Superior temporal gyrus (tissue), 1 donor: ENCODE measurements at regions not wholly inside any gene's neighbourhood (a gene's known extent, or its start where the extent isn't known, plus 50 kb on each side); places are given as distances from the start of the nearest gene placed in this dataset.
"Not testable (repeated sequence)": the region's sequence is repeated elsewhere in the genome, so short reads cannot be mapped to it uniquely, and the experiment has no call there.

Source experiments
- DNase-seq: peaks from one replicate; pipeline ENCODE4 v3.0.0-alpha.2; 2016; ENCODE audit errors: extremely low spot score

DNA sequence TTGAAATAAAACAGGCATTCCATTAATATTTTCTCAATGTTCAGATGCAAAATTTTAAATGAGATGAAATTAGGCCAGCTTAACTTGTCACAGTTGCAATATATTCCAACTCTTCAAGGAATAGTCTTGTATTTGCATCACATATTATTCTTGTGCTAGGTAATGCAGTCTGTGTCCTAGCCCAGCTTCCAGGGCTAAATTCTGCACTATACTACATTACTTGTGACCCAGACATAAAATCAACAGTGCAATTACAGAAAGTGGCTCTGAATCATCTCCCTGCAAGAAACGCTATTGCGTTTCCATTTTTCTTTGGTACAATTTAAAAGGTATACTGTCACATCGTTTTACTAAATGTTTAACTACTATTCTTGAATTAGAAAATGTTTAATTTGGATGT, 399.2 kb downstream of the TENT5A start:
- DNase-seq, result no peak

GRCh38 chr6:81344026-81344425, 408.5 kb downstream of the TENT5A start:
- not testable (repeated sequence) for DNase-seq

DNA sequence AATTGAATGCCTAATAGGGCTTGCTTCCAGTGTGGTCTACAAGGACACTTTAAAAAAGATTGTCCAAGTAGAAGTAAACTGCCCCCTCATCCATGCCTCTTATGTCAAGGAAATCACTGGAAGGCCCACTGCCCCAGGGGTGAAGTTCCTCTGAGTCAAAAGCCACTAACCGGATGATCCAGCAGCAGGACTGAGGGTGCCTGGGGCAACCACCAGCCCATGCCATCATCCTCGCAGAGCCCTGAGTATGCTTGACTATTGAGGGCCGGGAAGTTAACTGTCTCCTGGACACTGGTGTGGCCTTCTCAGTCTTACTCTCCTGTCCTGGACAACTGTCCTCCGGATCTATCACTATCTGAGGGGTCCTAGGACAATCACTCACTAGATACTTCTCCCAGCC, 411.5 kb downstream of the TENT5A start:
- no peak for DNase-seq

GRCh38 chr6:81331526-81331925, 421.0 kb downstream of the TENT5A start:
- no peak for DNase-seq

DNA sequence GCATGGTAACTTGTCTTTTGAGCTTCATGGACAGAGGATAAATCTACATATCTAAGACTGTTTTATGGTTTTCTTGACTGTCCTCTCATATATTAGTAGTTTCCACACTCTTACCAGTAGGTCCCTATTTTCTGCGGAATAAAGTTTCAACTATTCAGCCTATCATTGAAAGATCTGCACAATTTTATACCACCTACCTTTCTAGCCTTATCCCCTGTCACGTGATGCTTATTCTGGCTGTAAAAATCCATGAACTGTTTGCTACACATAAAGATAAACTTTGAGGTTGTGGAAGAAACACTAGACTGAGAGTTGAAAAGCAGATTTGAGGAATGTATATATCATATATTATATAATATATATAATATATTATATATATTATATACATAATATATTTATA, 423.8 kb downstream of the TENT5A start:
- no peak for DNase-seq

DNA sequence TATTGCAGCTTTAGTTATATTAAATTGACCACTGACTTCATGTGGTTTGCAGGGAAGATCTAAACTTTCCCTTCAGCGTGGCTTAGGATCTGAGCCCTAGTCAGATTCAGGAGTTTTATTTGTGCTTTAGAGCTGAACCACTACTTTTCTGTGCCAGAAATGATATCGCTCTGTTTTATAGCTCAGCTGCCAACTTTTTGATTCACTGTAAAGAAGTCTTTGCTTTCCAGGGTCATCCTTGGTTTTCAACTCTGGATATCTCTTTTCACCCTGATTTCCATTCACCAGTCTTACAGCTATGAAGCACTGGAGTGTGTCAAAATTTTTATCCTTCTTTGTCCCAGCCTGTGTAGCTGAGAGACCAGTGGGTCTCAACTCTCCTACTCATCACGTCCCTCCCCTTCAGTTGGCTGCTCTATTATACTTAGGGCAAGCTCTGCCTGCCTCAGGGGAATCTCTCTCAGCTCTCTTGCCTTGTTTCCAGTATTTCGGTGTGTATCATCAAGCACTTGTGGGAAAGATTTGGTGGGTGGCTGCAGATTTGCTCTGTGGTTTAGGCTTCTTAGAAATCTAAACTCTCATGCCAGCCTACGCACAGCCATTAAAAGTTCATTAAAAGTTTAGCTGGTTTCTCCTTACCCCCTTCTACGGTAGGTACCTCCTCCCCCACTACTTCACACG, 425.5 kb downstream of the TENT5A start:
- DNase-seq, result no peak

GRCh38 chr6:81309811-81310210, 442.7 kb downstream of the TENT5A start:
- DNase-seq, result no peak

DNA sequence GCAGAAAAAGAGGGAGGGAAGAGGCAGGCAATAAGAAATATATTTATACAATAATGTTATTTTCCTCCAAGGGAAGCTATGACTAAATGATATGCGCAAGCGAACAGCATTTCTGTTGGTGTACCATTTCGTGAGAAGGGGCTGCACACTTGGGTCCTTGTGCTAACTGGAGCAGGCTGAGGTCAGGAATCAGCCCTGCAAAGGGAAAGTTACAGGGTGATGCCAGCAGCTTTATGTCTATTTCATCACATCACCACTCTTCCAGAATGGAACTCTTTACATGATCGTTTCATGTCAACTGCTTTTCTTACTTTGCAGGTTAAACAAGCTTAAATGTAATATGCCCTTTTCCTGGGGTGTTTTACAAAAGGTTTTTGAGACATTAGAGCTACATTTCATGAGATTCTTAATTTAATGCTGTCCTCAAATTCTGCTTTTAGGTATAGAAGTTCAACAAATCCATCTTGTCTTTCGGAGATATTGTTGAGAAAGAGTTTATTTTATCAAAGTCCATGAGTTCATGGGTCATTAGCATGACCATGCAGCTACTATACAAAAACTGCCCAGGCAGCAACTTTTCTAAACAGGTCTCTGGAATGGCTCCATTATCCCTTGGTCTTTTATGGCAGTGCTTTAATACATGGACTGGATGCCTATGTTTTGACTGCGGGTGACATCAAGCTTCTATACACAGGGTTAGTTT, 443.8 kb downstream of the TENT5A start:
- no peak for DNase-seq

DNA sequence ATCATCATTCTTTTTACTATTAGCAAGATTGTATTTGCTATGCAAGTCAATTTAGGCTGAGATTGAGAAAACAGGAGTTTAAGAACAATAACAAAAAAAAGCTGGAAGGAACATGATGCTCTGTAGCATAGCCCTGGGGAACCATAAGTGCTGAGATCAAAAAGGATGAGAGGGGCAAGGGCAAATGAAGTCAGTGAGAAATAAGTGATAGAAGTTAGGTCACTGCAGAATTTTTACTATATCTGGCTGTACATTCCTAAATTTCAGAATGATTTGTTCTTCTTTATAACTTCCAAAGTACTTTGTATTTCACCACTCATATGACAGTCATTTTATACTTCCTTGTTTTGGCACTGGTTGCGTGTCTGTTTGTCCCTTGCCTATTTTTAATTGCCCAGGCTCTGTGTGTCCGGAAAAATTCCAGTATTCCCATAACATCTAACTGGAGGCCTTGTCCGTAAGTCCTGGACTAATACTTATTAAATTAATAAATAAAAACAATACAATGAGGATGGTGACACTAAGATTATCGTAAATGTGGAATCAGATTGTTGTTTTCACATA, 444.7 kb downstream of the TENT5A start:
- DNase-seq, result no peak

GRCh38 chr6:81304466-81304865, 448.0 kb downstream of the TENT5A start:
- no peak for DNase-seq

DNA sequence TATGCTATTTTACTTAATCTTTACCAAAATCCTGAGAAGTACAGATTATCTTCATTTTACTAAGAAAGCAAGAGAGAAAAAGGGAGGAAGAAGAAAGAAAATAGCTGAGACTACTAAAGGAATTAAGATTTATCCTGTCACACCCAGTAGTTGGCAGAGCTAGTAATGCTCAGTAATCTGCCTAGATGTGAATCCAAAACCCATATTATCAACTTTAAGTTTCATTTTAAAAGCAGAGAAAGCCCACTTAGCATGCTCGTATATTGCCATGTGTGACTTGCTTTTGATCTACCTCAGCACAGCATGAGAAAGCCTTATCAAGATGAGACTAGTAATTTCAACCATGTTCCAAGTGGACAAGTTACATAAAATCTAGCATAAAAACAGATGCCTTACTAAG, 451.5 kb downstream of the TENT5A start:
- no peak for DNase-seq

DNA sequence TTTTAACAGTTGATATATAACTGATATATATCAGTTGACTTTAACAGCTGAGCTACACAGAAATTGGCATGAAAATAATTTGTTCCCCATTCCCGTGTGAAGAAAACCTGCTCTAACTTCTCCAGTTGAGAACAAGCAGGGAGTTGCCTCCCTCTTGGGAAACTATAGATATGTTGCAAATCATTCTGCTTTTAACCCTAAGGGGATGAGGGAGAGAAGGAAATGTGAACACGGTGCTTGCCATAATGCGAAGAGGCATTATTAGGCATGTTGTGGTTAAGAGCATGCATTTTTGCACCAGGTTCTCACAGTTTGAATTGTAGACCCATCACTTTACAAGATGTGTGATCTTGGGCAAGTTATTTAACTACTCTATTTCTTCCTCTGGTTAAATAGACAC, 453.7 kb downstream of the TENT5A start:
- no peak for DNase-seq

DNA sequence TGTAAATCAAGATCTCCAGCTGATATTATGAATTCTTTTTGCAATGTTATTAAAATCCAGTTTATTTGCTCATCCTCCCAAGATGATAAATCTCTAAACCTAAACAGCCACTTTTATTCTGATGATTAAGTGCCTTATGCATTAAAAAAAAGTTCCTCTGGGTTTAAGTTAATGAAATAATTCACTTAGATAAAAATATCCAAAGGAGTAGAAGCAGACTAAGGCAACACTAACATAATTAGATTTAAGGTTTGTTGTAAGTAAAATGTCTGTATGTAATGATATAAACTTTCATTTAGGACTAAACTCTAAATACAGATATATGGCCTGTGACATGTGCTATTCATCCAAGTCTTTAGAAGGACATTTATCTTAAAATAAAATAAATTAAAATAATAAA, 457.2 kb downstream of the TENT5A start:
- DNase-seq, result no peak

GRCh38 chr6:81293896-81294295, 458.6 kb downstream of the TENT5A start:
- no peak for DNase-seq

DNA sequence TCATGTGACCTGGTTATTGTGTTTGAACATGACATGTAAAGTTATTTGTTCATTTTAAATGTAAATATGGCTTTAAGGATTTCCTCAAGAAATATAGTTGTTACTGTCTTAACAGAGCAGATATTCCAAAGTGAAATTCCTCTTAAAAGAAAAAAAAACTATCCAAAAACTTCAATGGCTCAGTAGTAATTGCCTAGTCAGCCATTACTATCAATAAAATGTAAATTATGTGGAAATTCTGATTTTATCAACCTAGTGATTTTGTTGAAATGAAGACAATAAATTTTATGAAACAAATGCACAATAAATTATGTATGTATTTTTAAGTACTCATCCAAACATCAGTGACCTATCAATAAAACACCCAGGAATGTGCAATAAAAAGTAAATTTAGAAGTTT, 463.3 kb downstream of the TENT5A start:
- DNase-seq, result no peak

DNA sequence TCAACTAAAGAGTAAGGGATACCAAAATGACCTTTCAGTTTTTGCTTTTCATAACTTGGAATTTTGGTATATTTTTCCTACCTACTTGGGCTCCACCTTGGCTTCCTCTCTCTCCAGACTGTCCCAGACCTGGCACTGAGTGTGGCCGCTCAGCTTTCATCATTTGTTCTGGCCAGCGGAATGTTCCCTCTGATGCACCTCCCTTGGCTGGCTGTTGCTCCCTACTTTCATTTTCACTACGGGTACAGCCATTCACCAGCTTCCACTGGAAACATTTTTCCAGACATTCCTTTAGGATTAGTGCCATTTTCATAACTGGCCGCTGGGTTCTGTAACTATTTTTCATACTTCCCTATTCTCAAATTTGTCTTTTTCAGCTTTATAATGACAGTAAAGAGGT, 487.4 kb downstream of the TENT5A start:
- no peak for DNase-seq

- no peak for DNase-seq
Measured at GRCh38 chr6:81263531-81264168, 488.8 kb downstream of the TENT5A start.

DNA sequence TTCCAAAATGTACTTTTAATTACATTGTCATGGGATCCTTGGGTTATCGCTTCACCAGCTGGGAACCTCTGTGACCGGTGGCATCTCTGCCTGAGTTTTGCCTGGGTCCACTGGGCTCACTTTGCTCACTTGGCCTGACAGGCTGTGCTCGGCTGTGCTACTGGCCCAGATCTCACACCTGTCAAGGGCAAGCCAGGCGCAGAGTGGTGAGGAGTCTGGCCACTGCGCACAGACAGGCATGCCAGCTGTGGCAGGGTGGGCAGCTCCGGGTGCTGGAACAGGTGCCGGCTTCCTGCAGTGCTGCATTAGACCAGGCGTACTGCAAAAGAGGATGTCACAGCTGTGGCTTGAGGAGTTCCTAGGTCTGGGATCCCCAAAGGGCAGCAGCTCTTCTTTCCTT, 489.8 kb downstream of the TENT5A start:
- DNase-seq, result no peak

- DNase-seq, result not testable (repeated sequence)
Measured at GRCh38 chr6:81256223-81256622, 496.3 kb downstream of the TENT5A start.

- no peak for DNase-seq
Measured at GRCh38 chr6:81253821-81254220, 498.7 kb downstream of the TENT5A start.

DNA sequence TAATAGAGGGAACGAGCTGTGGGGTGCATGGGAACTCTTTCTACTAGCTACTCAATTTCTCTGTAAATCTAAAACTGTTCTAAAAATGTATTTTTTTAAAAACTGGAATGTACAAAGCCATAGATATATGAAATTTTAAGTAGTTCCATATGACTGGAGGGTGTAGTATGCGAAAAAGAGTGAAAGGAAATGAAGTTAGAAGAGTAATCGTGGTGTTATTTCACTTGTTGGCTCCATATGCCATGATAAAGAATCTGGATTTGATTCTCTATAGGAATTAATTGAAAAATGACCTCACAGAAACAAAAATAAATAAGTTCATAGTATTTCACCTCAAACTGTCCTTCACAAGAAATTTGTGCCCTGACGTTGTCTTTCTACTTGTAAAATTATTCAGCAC, 500.2 kb downstream of the TENT5A start:
- DNase-seq, result no peak

DNA sequence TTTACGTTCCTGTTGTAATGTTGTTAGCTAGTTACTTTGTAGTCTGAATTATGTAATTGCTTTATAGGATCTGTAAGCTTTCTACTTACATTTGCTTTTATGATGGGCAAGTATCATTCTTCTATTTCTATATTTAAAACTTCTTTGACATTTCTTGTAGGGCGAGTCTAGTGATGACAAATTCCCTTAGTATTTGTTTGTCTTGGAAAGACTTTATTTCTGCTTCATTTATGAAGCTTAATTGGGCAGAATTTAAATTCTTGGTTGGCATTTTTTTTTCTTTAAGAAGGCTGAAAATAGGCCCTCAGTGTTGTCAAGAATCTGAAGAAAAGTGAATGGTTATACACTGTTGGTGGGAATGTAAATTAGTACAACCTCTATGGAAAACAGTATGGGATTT, 506.3 kb downstream of the TENT5A start:
- DNase-seq, result no peak

GRCh38 chr6:81242624-81243023, 509.9 kb downstream of the TENT5A start:
- DNase-seq, result no peak
